GM12872 (cell line): ENCODE measurements at regions not wholly inside any gene's neighbourhood (a gene's known extent, or its start where the extent isn't known, plus 50 kb on each side); places are given as distances from the start of the nearest gene placed in this dataset.

ENCODE experiments used
- CTCF ChIP-seq: IDR thresholded peaks from 3 replicates; pipeline ENCODE4 v1.5.1; 2011; ENCODE audit warnings: low read depth, mild to moderate bottlenecking, low read length, moderate library complexity; ENCODE audit not compliant: insufficient read depth

- no peak for TF ChIP-seq CTCF
These were observed 204.4 kb downstream of the LACC1 start for GRCh38 chr13:44084146-44084545.

GRCh38 chr13:44086389-44086788 is 206.7 kb downstream of the LACC1 start:
- TF ChIP-seq CTCF: no peak

- no peak for TF ChIP-seq CTCF
These were observed 208.7 kb downstream of the LACC1 start for GRCh38 chr13:44088411-44088810.

GRCh38 chr13:44088991-44089413 is 209.3 kb downstream of the LACC1 start:
- no peak for TF ChIP-seq CTCF

- TF ChIP-seq CTCF: no peak
These were observed 209.7 kb downstream of the LACC1 start for GRCh38 chr13:44089452-44089851.

GRCh38 chr13:44092078-44092970 is 212.6 kb downstream of the LACC1 start:
- TF ChIP-seq CTCF: no peak

- no peak for TF ChIP-seq CTCF
These were observed 214.2 kb downstream of the LACC1 start for GRCh38 chr13:44093607-44094564.
